GM12878 (cell line): ENCODE measurements at regions not wholly inside any gene's neighbourhood (a gene's known extent, or its start where the extent isn't known, plus 50 kb on each side); places are given as distances from the start of the nearest gene placed in this dataset.
A peak's percentile ranks its signal among the peaks of the same experiment; 100 is the strongest.

Source experiments
- E2F8 ChIP-seq: fragments of 450-650 bp; IDR thresholded peaks from 2 replicates; pipeline ENCODE4 v1.6.1; 2018; ENCODE audit warnings: mild to moderate bottlenecking, low read depth, moderate library complexity; ENCODE audit not compliant: partially characterized antibody
- JUND ChIP-seq: IDR thresholded peaks from 2 replicates; pipeline ENCODE4 v1.6.1; 2012; ENCODE audit warnings: low read depth, mild to moderate bottlenecking, low read length, improper control_type of control experiment, moderate library complexity
- MXI1 ChIP-seq: fragments of 150-350 bp; IDR thresholded peaks from 2 replicates; pipeline ENCODE4 v1.6.1; 2011; ENCODE audit warnings: low read depth, mild to moderate bottlenecking, inconsistent platforms, low read length, improper control_type of control experiment
- MYC ChIP-seq: IDR thresholded peaks from 2 replicates; pipeline ENCODE4 v1.6.1; 2011; ENCODE audit warnings: mild to moderate bottlenecking, low read length, moderate library complexity, inconsistent platforms; ENCODE audit not compliant: insufficient read depth, insufficient replicate concordance, insufficient read length, severe bottlenecking
- NBN ChIP-seq: fragments of 450-650 bp; IDR thresholded peaks from 2 replicates; pipeline ENCODE4 v1.6.1; 2016
- NFXL1 ChIP-seq: fragments of 450-650 bp; IDR thresholded peaks from 2 replicates; pipeline ENCODE4 v1.6.1; 2017; ENCODE audit warnings: antibody characterized with exemption, mild to moderate bottlenecking, borderline replicate concordance
- NFYB ChIP-seq: IDR thresholded peaks from 2 replicates; pipeline ENCODE4 v1.6.1; 2011; ENCODE audit warnings: low read depth, mild to moderate bottlenecking, low read length, improper control_type of control experiment, moderate library complexity; ENCODE audit not compliant: insufficient read depth
- RELB ChIP-seq: fragments of 450-650 bp; IDR thresholded peaks from 2 replicates; pipeline ENCODE4 v1.6.1; 2017; ENCODE audit warnings: low read depth, mild to moderate bottlenecking, moderate library complexity
- RUNX3 ChIP-seq: IDR thresholded peaks from 2 replicates; pipeline ENCODE4 v1.6.1; 2012; ENCODE audit warnings: low read length, inconsistent platforms
- STAT1 ChIP-seq: fragments of 450-650 bp; conservative IDR thresholded peaks from 2 replicates; pipeline ENCODE4 v1.6.1; 2014; ENCODE audit warnings: antibody characterized with exemption, mild to moderate bottlenecking
- ZBTB4 ChIP-seq: fragments of 450-650 bp; formaldehyde crosslinking; IDR thresholded peaks from 2 replicates; pipeline ENCODE4 v1.4.0; 2022; ENCODE audit warnings: mild to moderate bottlenecking, moderate library complexity
- TF ChIP-seq, protein P1 (sequence below): fragments of 450-650 bp; IDR thresholded peaks from 2 replicates; pipeline ENCODE4 v1.6.1; 2014; ENCODE audit warnings: mild to moderate bottlenecking
- TF ChIP-seq, protein P2 (sequence below): fragments of 450-650 bp; IDR thresholded peaks from 2 replicates; pipeline ENCODE4 v1.6.1; 2018; ENCODE audit warnings: borderline replicate concordance, mild to moderate bottlenecking; ENCODE audit not compliant: partially characterized antibody
- TF ChIP-seq, protein P3 (sequence below): fragments of 450-650 bp; IDR thresholded peaks from 2 replicates; pipeline ENCODE4 v1.6.1; 2017; ENCODE audit warnings: mild to moderate bottlenecking

GRCh38 chr12:31832740-31833729 lies 104.2 kb upstream of the AMN1 start (continued):
- TF ChIP-seq MYC, result no peak
- TF ChIP-seq RELB, result peak; percentile 49; the same call in 1 of the 2 replicates
- 0 out of 2 replicates have a peak, but pooled peaks have one; percentile 36 for TF ChIP-seq NFYB
- no peak for TF ChIP-seq STAT1
- TF ChIP-seq JUND, result no peak
- peak; percentile 89 for TF ChIP-seq ZBTB4 (CRISPR knock-in tag)
- TF ChIP-seq RUNX3, result peak; percentile 94
- 0 out of 2 replicates have a peak, but pooled peaks have one; percentile 28 for TF ChIP-seq NBN
- TF ChIP-seq E2F8, result no peak
- TF ChIP-seq NFXL1, result no peak
- TF ChIP-seq, protein P1, sequence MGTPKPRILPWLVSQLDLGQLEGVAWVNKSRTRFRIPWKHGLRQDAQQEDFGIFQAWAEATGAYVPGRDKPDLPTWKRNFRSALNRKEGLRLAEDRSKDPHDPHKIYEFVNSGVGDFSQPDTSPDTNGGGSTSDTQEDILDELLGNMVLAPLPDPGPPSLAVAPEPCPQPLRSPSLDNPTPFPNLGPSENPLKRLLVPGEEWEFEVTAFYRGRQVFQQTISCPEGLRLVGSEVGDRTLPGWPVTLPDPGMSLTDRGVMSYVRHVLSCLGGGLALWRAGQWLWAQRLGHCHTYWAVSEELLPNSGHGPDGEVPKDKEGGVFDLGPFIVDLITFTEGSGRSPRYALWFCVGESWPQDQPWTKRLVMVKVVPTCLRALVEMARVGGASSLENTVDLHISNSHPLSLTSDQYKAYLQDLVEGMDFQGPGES, result no peak
- TF ChIP-seq, protein P2, sequence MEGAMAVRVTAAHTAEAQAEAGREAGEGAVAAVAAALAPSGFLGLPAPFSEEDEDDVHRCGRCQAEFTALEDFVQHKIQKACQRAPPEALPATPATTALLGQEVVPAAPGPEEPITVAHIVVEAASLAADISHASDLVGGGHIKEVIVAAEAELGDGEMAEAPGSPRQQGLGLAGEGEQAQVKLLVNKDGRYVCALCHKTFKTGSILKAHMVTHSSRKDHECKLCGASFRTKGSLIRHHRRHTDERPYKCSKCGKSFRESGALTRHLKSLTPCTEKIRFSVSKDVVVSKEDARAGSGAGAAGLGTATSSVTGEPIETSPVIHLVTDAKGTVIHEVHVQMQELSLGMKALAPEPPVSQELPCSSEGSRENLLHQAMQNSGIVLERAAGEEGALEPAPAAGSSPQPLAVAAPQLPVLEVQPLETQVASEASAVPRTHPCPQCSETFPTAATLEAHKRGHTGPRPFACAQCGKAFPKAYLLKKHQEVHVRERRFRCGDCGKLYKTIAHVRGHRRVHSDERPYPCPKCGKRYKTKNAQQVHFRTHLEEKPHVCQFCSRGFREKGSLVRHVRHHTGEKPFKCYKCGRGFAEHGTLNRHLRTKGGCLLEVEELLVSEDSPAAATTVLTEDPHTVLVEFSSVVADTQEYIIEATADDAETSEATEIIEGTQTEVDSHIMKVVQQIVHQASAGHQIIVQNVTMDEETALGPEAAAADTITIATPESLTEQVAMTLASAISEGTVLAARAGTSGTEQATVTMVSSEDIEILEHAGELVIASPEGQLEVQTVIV, result no peak
- TF ChIP-seq, protein P3, sequence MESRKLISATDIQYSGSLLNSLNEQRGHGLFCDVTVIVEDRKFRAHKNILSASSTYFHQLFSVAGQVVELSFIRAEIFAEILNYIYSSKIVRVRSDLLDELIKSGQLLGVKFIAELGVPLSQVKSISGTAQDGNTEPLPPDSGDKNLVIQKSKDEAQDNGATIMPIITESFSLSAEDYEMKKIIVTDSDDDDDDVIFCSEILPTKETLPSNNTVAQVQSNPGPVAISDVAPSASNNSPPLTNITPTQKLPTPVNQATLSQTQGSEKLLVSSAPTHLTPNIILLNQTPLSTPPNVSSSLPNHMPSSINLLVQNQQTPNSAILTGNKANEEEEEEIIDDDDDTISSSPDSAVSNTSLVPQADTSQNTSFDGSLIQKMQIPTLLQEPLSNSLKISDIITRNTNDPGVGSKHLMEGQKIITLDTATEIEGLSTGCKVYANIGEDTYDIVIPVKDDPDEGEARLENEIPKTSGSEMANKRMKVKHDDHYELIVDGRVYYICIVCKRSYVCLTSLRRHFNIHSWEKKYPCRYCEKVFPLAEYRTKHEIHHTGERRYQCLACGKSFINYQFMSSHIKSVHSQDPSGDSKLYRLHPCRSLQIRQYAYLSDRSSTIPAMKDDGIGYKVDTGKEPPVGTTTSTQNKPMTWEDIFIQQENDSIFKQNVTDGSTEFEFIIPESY, result no peak
- no peak for TF ChIP-seq MXI1
